ENCODE measurements at regions not wholly inside any gene's neighbourhood (a gene's known extent, or its start where the extent isn't known, plus 50 kb on each side); places are given as distances from the start of the nearest gene placed in this dataset.

- 100% methylated on average over 1 of the region's 3 CpGs for WGBS (ENCODE audit: insufficient coverage)
- Histone ChIP-seq H3K4me1 (ENCODE audit: control insufficient read depth in 1 of 2, insufficient read depth in 2 of 2, low read length in 2 of 2) (no peaks in the 10 kb centered on the region), H3K36me3 (replicated peaks in 1 of 2; ENCODE audit: control insufficient read depth in 1 of 2, insufficient read depth in 2 of 2, low read length in 2 of 2) (no peaks in the 10 kb centered on the region), H3K27me3 (ENCODE audit: control insufficient read depth in 2 of 2, insufficient read depth in 2 of 2, low read length in 2 of 2) (no peaks in the 10 kb centered on the region), H3K9ac (ENCODE audit: insufficient read depth, low read length, poor library complexity, severe bottlenecking) (no peak overlapping the region), H4K20me1 (ENCODE audit: insufficient read depth, low read length) (no peaks in the 10 kb centered on the region), H3K79me2 (ENCODE audit: insufficient read depth, low read length) (no peaks in the 10 kb centered on the region), H2AFZ (ENCODE audit: insufficient read depth, low read depth, low read length, poor library complexity, severe bottlenecking) (no peak overlapping the region), H3K4me2 (replicated peaks; ENCODE audit: extremely low read depth, low read length, poor library complexity, severe bottlenecking) (no peak overlapping the region), H3K27ac (ENCODE audit: low read depth in 1 of 2, low read length in 2 of 2) (no peak overlapping the region), H3K4me3 (replicated peaks in 1 of 3; ENCODE audit: low read depth in 2 of 3, low read length in 3 of 3) (no peak overlapping the region), H3K9me3 (replicated peaks in 1 of 2; ENCODE audit: control insufficient read depth in 1 of 2, insufficient read depth in 1 of 2, low read length in 2 of 2) (peaks cover 8 to 11% of the 10 kb centered on the region in 2 donors)
- H3K4me1 Mint-ChIP-seq: no peaks in the 10 kb centered on the region
- TF ChIP-seq CTCF (IDR thresholded peaks at IDR 0.05): no peak
- no peaks in the 10 kb centered on the region for H3K27me3 Mint-ChIP-seq (ENCODE audit: low read depth in 3 of 3)
- intact Hi-C loops (cut with micrococcal nuclease): no loop called here
- H3K4me3 Mint-ChIP-seq: peak overlapping the region in 1 of 2 donors; percentile 12
- H3K9me3 Mint-ChIP-seq: peaks cover 0 to 15% (median 5%) of the 10 kb centered on the region in 7 donors
- DNase-seq: no peak
- no peaks in the 10 kb centered on the region for H3K36me3 Mint-ChIP-seq
- H3K27ac Mint-ChIP-seq: no peak overlapping the region
These were observed 1066.0 kb downstream of the GLUD2 start for GRCh38 chrX:122113376-122113775.

GRCh38 chrX:122113896-122114295 is 1066.5 kb downstream of the GLUD2 start:
- H3K4me3 Mint-ChIP-seq: no peak overlapping the region
- Histone ChIP-seq H3K4me1 (ENCODE audit: control insufficient read depth in 1 of 2, insufficient read depth in 2 of 2, low read length in 2 of 2) (no peaks in the 10 kb centered on the region), H3K79me2 (ENCODE audit: insufficient read depth, low read length) (no peaks in the 10 kb centered on the region), H3K4me3 (replicated peaks in 1 of 3; ENCODE audit: low read depth in 2 of 3, low read length in 3 of 3) (no peak overlapping the region), H2AFZ (ENCODE audit: insufficient read depth, low read depth, low read length, poor library complexity, severe bottlenecking) (no peak overlapping the region), H3K27me3 (ENCODE audit: control insufficient read depth in 2 of 2, insufficient read depth in 2 of 2, low read length in 2 of 2) (no peaks in the 10 kb centered on the region), H3K9me3 (replicated peaks in 1 of 2; ENCODE audit: control insufficient read depth in 1 of 2, insufficient read depth in 1 of 2, low read length in 2 of 2) (peaks cover 8 to 11% of the 10 kb centered on the region in 2 donors), H3K36me3 (replicated peaks in 1 of 2; ENCODE audit: control insufficient read depth in 1 of 2, insufficient read depth in 2 of 2, low read length in 2 of 2) (no peaks in the 10 kb centered on the region), H3K27ac (ENCODE audit: low read depth in 1 of 2, low read length in 2 of 2) (no peak overlapping the region), H3K4me2 (replicated peaks; ENCODE audit: extremely low read depth, low read length, poor library complexity, severe bottlenecking) (no peak overlapping the region), H3K9ac (ENCODE audit: insufficient read depth, low read length, poor library complexity, severe bottlenecking) (no peak overlapping the region), H4K20me1 (ENCODE audit: insufficient read depth, low read length) (no peaks in the 10 kb centered on the region)
- WGBS (ENCODE audit: insufficient coverage): no CpG with 5 or more reads among the region's 4 CpGs
- DNase-seq: no peak
- H3K27ac Mint-ChIP-seq: no peak overlapping the region
- H3K27me3 Mint-ChIP-seq (ENCODE audit: low read depth in 3 of 3): no peaks in the 10 kb centered on the region
- peaks cover 0 to 15% (median 5%) of the 10 kb centered on the region in 7 donors for H3K9me3 Mint-ChIP-seq
- TF ChIP-seq CTCF (IDR thresholded peaks at IDR 0.05): no peak
- no peaks in the 10 kb centered on the region for H3K4me1 Mint-ChIP-seq
- intact Hi-C loops (cut with micrococcal nuclease): no loop called here
- no peaks in the 10 kb centered on the region for H3K36me3 Mint-ChIP-seq

Data from CD14-positive monocyte (primary cell).